HG02938 (cell line): ENCODE measurements at regions not wholly inside any gene's neighbourhood (a gene's known extent, or its start where the extent isn't known, plus 50 kb on each side); places are given as distances from the start of the nearest gene placed in this dataset.
"Not testable (repeated sequence)": the region's sequence is repeated elsewhere in the genome, so short reads cannot be mapped to it uniquely, and the experiment has no call there.

ENCODE experiments used
- ATAC-seq: cut with Tn5 transposase; IDR thresholded peaks from one replicate; pipeline ENCODE4 v1.9.1; 2021; ENCODE audit warnings: mild to moderate bottlenecking, moderate library complexity; ENCODE audit not compliant: unreplicated experiment

DNA sequence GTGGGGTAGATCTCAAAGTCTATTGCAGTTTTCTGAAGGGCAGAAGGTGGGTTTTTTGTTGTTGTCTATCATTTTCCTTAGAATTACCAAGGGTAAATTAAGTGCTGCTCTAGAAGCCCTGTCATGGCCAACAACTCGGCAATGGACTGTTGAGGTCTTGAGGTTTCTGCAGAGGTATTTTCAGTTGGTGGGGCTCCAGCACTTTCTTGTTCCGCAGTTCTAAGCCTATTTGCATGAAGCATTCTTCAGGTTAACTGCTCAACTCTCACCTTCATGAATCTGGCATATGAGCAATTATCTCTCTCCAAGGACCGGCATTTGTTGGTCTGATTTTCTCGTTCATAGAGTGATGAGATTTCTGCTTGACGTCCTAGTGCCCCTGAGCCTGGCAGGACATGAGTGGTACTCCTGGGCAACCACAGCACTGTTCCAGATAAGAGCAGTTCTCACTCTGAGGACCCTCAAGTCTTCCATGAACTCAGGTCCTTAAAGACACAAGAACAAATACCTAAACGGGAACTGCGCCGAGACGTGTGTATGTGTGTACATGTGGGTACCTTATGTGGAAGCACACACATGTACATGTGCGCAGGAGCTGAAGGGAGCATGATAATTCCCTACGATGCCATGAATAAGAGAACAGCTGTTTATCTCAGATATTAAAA lies 544.5 kb downstream of the CSNK1G3 start:
- ATAC-seq, result peak; percentile 74

DNA sequence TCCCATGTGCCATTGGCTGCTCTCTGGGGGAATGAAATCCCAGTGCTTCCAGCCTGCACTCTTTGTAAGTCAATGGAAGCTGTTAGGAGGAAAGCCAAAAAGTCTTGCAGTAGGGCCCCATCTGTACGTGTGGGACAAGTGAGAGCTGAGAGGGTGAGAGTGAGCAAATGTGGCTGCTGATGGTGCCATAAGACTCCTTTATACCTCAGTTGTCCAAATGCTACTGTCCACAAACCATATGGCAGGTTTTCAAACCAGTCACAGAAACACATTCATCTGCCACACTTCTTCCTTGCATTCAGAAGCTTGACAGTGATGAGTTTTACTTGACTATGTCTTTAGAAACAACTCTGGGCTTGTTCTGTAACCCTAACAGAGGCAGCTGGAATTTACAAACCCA lies 543.8 kb downstream of the CSNK1G3 start:
- ATAC-seq, result no peak

DNA sequence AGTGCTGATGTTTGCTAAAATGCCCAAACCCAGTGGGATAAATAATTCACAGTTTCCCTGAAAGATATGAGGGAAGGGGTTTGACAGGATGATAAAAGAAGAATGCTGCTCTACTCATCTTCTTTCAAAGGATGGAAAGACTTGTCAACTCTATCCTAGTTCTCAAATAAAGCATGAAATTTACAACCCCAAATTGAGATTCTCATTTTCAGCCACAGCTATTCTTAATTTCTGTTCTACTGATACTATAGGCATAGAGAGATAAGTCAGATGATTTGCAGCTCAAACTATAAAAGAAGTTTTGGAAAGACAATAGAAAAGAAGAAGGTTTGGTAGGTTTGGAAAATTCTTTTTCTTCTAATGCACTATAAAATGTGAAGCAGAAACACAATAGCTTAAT lies 542.6 kb downstream of the CSNK1G3 start:
- ATAC-seq, result peak; percentile 43

DNA sequence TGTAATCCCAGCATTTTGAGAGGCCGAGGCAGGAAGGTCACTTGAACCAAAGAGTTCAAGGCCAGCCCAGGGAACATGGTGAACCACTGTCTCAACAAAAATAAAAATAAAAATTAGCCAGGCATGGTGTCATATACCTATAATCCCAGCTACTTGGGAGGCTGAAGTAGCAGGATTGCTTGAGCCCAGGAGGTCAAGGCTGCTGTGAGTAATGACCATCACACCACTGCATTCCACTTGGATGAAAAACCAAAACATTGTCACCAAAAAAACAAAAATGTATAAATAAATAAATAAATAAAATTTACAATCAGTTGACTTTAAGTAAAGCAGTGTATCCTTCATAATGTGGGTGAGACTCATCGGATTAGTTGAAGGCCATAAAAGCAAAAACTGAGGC lies 541.4 kb downstream of the CSNK1G3 start:
- no peak for ATAC-seq

DNA sequence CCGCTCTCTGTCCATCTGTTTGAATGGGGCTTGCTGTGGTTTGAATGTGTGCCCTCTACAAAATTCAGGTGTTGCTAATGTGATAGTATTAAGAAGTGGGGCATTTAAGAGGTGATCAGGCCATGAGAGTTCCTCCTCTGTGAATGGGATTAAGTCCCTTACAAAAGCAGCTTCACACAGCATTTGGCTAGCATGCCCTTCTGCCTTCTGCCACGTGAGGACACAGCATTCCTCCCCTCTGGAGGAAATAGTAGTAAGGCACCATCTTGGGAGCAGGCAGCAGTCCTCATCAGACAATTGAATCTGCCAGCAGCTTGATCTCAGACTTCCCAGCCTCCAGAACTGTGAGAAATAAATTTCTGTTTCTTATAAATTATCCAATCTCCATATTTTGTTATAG lies 540.2 kb downstream of the CSNK1G3 start:
- ATAC-seq, result no peak

DNA sequence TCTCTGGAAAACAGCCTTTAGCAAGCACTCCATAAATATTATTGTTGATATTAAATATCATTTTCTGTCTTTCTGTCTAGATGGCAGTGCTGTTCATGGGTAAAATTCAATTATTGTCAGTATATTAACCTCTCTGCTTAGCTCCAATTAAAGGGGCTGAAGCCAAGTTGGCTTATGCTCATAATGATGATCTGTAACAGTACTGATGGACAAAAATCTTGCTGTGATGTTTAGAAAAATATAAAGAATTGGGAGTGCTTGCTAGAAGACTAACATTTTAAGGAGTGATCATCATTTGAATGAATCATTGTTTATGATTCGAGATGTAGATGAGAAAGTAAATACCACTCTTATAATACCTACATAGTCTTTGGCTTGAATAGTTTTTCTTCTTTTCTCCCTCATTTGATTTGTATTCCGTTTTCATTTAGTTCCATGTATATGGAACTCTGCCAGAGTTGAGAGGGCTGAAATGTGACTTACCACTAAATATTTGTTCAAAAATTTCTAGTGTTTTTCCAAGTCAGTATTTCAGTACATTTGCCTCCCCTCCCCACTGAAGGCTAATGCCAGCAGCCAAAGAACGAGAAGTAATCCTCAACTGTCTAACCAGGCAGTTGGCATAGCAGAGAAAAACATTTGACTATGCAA lies 538.3 kb downstream of the CSNK1G3 start:
- ATAC-seq, result no peak

DNA sequence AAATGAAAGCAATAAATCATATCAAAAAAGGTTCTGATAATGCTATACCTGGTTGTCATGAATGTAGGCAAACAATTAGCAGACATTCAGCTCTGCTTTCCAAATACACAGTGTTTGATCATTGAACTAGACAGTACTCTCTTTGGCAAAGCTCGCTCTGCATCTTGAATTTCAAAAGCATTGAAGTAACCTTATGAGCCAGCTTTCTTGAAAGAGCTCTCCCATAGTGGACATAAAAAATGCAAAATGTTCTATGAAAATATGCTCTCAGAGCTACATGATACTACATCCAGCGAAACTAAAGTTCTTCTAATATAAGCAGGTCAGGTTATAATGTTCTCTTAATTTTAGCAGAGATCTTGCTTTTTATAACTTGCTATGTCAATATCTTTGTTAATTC lies 533.4 kb downstream of the CSNK1G3 start:
- ATAC-seq, result no peak

DNA sequence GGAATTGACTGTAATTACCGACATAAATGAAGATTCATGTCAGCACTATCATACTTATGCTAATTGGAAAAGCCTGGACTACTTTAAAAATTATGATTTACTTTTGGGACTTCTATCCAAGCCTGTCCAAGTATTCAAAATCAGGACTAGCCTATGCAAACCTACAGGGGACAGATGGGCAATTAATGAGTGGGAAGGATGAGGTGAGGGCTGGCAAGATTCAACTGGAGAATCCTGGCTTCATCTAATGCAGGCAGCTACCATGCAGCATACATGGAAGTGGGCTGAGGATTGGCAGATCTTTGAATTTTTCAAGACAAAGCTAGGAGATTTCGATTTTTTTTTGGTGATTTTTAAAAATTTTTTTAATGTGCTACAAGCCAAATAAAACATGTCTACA lies 532.6 kb downstream of the CSNK1G3 start:
- no peak for ATAC-seq

DNA sequence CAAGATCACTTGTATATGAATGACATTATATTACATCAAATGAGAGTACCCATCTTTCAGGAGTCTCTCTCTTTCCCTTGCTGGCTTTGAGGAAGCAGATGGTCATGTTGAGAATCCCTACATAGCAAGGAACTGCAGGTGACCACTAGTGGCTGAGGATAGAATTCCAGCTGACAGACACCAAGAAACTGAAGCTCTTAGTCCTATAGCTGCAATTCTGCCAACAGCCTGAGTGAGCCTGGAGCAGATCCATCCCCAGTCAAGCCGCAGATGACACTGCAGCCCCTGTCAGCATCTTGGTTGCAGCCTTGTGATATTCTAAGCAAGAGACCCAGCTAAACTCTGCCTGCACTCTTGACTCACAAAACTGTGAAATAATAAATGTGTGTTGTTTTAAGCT lies 531.5 kb downstream of the CSNK1G3 start:
- no peak for ATAC-seq

DNA sequence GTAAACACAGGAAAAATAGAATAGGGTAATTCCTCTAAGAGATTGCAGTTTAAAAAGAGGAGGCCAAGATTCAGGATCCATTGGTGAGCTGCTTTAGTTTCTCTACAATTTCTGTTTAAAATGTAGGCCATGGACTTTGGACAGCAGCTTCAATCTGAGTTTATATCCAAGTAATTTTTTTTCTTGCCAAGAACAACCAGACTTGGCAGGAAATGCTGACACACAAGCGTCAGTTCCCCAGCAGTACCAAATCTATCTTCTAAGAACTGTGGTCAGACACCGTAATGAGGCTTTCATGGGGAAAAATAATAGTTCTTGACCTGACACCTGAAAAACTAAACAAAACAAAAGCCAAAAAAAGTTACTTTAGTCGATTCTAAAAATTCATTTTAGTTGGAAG lies 528.8 kb downstream of the CSNK1G3 start:
- no peak for ATAC-seq

DNA sequence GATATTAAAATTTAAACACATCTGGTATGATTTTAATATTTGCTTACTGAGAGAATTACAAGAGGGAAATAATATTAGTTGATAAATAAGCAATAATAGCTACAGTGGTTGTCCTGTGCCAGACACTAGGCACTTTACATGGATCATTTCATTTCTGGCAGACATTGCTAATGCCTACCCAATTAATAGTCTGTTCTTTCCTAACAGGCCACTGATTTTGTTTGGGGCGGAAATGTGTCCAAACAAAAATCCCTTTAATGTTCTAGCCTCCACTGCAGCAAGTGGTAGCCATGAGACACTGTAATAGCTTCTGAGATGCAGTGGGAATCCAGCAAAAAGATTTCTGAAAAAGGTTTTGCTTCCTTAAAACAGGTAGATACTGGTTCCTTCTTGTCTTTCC lies 527.4 kb downstream of the CSNK1G3 start:
- no peak for ATAC-seq

DNA sequence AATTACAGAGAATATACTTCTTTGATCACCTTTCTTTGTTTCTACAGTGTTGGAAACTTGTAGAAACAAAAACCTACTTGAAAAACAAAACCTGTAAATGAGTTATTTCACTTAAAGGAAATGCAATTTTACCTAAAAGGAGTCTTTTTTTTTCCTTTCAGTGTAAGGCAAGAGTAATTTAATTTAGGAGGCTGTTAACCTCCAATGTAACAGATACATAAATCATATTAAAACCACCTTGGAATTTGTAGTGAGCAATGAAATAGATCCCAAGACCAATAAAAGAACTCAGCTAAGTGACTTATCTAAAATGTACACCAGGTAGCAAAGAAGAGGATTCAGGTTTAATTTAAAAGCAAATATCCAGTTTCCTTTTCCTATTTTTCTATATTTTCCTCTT lies 524.8 kb downstream of the CSNK1G3 start:
- ATAC-seq, result no peak

DNA sequence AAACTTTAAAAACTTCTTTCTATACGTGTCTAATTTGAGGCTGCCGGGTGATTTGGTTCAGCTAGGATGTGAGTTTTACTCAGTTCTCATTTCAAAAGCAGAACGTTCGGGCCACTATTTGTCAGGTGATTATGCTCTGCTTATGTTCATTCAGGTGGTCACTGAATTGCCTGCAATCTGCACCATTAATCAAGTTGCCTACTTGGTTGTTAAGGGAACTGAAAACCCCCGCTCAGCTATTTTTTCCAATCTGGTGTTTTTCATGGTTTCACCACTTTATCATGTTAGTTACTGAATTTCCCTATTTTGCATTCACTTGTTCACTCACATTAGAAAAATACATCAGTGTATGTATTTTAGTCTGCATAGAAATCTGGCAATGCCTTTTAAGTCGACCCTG lies 523.0 kb downstream of the CSNK1G3 start:
- ATAC-seq, result peak; percentile 99

DNA sequence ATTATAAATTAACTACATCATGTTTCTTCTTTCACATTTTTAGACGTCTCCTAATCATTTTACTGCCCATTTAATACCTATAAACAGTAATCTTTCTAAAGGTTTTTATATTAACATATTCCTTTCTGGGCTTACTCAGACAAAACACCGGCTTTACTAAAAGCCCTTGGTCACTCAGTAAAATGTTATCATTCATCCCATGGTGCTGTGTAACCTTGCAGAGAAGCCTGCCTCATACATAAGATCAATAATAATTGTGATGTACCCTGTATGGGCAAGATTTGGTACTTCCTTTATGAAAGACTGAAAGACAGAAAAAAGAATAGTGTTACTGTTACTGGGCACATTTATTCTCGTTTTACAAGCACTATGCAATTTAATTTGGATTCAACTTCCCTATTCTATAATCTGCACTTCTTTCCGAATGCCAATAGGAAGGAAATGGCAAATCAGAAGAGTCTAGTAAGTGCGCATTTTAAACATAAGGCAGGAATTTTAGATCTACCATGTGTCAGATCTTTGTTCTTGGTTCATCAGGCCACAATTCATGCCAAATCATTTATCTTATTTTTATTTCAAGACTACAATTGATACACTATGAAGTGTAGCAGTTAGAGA lies 522.2 kb downstream of the CSNK1G3 start:
- ATAC-seq, result no peak

DNA sequence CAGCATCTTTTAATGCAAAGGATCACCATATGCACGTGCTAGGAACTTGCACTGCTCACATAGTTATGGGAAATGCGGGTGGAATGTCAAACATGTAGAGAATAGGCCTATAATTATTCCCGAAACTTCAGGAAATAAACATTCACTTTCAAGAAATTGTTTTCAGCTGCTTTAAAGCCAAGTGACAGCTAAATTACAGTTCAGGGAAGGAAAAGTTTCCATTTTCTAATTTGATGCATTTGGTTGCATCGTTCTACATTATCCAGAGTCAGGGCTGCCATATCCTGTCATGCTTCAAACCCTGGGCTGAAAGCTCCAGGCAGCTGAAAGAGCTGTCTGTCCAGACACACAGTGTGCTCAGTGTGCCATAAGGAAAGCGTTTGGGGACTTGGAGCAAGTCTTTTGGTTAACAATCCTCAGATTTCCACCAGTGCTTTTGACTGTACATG lies 518.1 kb downstream of the CSNK1G3 start:
- ATAC-seq, result no peak

DNA sequence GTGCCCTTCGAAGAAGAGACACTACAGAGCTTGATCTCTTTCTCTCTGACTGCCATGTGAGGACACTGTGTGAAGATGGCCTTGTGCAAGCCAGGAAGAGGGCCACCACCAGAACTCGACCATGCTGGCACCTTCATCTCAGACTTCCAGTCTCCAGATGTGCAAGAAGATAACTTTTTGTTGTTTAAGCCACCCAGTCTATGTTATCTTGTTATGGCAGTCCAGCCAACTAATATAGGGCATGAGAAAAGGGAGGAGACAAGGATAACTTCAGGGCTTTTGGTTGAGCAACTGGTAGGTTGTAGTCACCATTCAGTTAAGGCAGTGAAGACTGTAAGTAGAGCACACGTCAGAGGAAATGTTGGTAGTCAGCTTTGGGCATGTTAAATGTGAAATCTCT lies 515.5 kb downstream of the CSNK1G3 start:
- ATAC-seq, result no peak

DNA sequence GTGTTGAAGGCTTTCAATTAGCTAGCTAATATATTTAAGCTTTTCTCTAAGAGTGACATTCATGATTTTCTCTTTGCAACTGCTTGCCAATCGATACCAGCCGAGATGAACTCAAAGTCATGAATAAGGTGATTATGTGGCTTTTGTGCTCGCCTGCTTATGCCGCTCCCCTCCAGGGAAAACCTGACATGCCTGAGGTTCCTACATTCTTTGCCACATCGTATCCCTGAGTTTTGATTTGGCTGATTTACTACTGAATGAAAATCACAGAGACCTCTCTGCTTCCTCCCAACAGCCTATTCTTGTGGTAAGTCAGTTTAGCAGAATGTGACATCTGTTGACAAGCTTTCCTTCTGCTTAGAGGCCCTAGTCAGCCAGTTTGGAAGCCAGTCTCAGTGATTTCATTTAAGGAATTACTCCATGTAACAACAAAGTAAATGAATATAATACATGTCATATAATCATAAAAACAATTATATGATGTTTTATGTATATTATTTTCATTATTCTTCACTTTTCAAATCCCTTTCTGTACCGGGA lies 513.4 kb downstream of the CSNK1G3 start:
- no peak for ATAC-seq

DNA sequence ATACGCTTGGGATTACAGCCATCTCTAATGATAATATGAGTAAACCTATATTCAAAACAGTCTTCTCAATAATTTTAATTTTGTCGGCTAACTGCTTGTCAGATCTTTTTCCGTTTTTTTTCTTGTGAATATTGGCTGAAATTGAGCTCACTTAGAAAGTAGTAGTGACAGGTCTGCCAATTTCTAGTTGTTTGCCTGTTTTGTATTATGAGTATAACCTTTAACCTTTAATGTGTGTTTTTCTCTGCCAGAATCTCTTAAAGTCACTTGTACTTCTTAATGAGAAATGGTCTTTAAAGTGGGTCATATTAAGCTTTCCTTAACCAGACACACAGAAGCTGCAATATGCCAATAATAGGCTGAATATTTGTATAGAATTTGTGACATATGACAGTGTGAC lies 511.0 kb downstream of the CSNK1G3 start:
- ATAC-seq, result no peak

DNA sequence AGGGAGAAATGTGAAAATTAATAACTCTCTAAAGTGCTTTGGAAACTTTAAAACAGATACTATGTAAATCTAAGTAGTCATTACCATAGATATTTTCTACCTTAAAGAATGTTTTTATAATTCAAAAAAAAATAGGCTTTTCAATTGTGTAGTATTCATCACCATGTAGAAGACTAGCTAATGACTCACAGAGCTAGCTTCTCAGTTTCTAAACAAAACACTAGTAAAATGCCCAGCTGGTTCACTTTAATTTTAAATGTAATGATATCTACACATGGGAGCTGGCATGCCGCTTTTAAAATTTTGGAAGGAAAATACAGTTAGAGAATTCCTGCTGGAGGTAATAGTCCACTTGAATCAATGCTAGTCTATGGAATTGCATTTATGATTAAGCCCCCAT lies 509.8 kb downstream of the CSNK1G3 start:
- ATAC-seq, result no peak

DNA sequence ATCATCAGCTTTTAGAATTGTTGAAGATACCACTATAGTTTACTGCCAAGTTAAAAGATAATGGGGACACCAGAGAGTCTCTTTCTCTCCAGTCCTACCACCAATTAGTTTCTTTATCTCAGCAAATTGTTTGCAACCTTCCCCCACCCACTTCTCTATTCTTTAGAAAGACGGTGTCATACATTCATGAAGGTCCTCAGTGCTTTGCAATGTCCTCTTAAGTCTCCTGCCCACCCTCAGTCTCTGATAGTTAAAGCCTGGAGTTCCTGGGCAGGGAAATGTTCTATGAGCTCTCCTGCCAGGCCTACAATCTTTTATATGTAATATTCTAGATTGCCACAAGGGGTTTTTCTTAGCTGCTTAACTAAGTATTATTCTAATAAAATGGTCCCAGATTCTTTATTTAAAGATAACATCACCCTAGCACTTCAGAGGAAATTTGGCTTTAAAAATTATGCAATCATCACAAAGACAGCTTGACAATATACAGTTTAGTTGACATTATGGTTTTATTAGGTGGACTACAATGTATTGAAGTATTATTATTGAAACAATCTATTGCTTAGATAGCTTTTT lies 509.2 kb downstream of the CSNK1G3 start:
- ATAC-seq, result no peak

DNA sequence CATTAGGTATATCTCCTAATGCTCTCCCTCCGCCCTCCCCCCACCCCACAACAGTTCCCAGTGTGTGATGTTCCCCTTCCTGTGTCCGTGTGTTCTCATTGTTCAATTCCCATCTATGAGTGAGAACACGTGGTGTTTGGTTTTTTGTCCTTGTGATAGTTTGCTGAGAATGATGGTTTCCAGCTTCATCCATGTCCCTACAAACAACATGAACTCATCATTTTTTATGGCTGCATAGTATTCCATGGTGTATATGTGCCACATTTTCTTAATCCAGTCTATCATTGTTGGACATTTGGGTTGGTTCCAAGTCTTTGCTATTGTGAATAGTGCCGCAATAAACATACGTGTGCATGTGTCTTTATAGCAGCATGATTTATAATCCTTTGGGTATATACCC lies 505.3 kb downstream of the CSNK1G3 start:
- ATAC-seq, result not testable (repeated sequence)
